Right lobe of liver (tissue), 6 donors: ENCODE measurements at regions not wholly inside any gene's neighbourhood (a gene's known extent, or its start where the extent isn't known, plus 50 kb on each side); places are given as distances from the start of the nearest gene placed in this dataset.

Experiments
- ATAC-seq, 4 donors: fragments of 200-7000 bp; cut with Tn5 transposase; one replicate each; pipeline ENCODE4 v1.9.1; 2020; ENCODE audit warnings: mild to moderate bottlenecking in 4 of 4, moderate library complexity in 4 of 4
- DNase-seq, 3 donors: peaks; one replicate each; pipeline ENCODE4 v3.0.0-alpha.2; 2020
- H3K27ac ChIP-seq, 3 donors: fragments of 200-600 bp; one replicate each; pipeline ENCODE4 v1.8.0; 2022
- H3K27me3 ChIP-seq, 2 donors: fragments of 200-600 bp; one replicate each; pipeline ENCODE4 v1.8.0; 2022
- H3K36me3 ChIP-seq, 4 donors: fragments of 200-600 bp; sonication (generic) in 1 of 4; one replicate each; pipeline versions ENCODE4 v1.5.1 to v1.8.0; 2017 to 2022; ENCODE audit warnings: control low read depth in 1 of 4
- H3K4me1 ChIP-seq, 4 donors: fragments of 200-600 bp; sonication (generic) in 1 of 4; one replicate each; pipeline versions ENCODE4 v1.5.1 to v1.8.0; 2017 to 2022; ENCODE audit warnings: control low read depth in 1 of 4
- H3K4me3 ChIP-seq, 3 donors: fragments of 200-600 bp; one replicate each; pipeline ENCODE4 v1.8.0; 2022
- H3K9me3 ChIP-seq, 4 donors: fragments of 200-600 bp; sonication (generic) in 1 of 4; one replicate each; pipeline versions ENCODE4 v1.5.1 to v1.8.0; 2017 to 2022; ENCODE audit warnings: control low read depth in 1 of 4
- CTCF ChIP-seq, 4 donors: fragments of 200-600 bp in 3 of 4; fragments of 450-650 bp in 1 of 4; IDR thresholded peaks; one replicate each; pipeline versions ENCODE4 v1.5.1 to v1.8.0; 2016 to 2022; ENCODE audit warnings: antibody characterized with exemption in 4 of 4, mild to moderate bottlenecking in 2 of 4
- POLR2A ChIP-seq: fragments of 450-650 bp; IDR thresholded peaks from one replicate; pipeline ENCODE4 v1.6.1; 2017; ENCODE audit warnings: antibody characterized with exemption, mild to moderate bottlenecking
- WGBS: methylation state at CpG from one replicate; pipeline ENCODE4 v1.1.6; 2018; ENCODE audit warnings: low coverage, low lambda C conversion rate; ENCODE audit not compliant: insufficient coverage; ENCODE audit errors: missing lambda C conversion rate; 5-methylcytosine and 5-hydroxymethylcytosine counted together
- intact Hi-C, 2 donors: fragments of 100-400 bp; cut with DNase I; formaldehyde crosslinking; loops; one replicate each; pipeline versions ENCODE4 v1.11.2 to v1.14.1; 2022
- donor health status: DM: no; HTN: yes; CAD: no.
- donor health status: DM: no; HTN: no; CAD: no.
- donor health status: DM: no; HTN: no; CAD: no.
- donor health status: DM: no; HTN: yes; CAD: no.
- donor health status: DM: no; HTN: yes; CAD: no.

GRCh38 chr1:38241594-38242334 is 195.2 kb upstream of the POU3F1 start:
- intact Hi-C loops, result no loop called here
- Histone ChIP-seq H3K4me3 (no peak overlapping the region), H3K27ac (no peak overlapping the region), H3K27me3 (no peaks in the 10 kb centered on the region), H3K4me1 (peaks cover 0 to 5% (median 3%) of the 10 kb centered on the region in 4 donors), H3K36me3 (no peaks in the 10 kb centered on the region), H3K9me3 (no peaks in the 10 kb centered on the region)
- 64% methylated on average over 3 of the region's 6 CpGs for WGBS
- ATAC-seq (no peak), DNase-seq (no peak)
- no peak for TF ChIP-seq POLR2A
- TF ChIP-seq CTCF (IDR thresholded peaks at IDR 0.05), result no peak

- Histone ChIP-seq H3K27ac (no peak overlapping the region), H3K36me3 (no peaks in the 10 kb centered on the region), H3K9me3 (no peaks in the 10 kb centered on the region), H3K4me3 (no peak overlapping the region), H3K4me1 (no peaks in the 10 kb centered on the region), H3K27me3 (no peaks in the 10 kb centered on the region)
- intact Hi-C loops, result no loop called here
- no peak for TF ChIP-seq CTCF (IDR thresholded peaks at IDR 0.05)
- TF ChIP-seq POLR2A, result no peak
- DNase-seq (no peak), ATAC-seq (no peak)
- 94% methylated on average over 2 of the region's 2 CpGs for WGBS
Observed at GRCh38 chr1:38240618-38241017, 194.0 kb upstream of the POU3F1 start.

GRCh38 chr1:38239258-38239835 is 192.8 kb upstream of the POU3F1 start:
- ATAC-seq, result no peak
- intact Hi-C loops, result no loop called here
- TF ChIP-seq CTCF (IDR thresholded peaks at IDR 0.05), result no peak
- no peak for TF ChIP-seq POLR2A
- H3K9me3 ChIP-seq, result no peaks in the 10 kb centered on the region
- H3K27me3 ChIP-seq, result no peaks in the 10 kb centered on the region
- H3K36me3 ChIP-seq, result no peaks in the 10 kb centered on the region
- WGBS, result 100% methylated on average over 1 of the region's 8 CpGs
- H3K4me1 ChIP-seq, result no peaks in the 10 kb centered on the region
- DNase-seq, result no peak
- no peak overlapping the region for H3K27ac ChIP-seq
- no peak overlapping the region for H3K4me3 ChIP-seq

- Histone ChIP-seq H3K36me3 (no peaks in the 10 kb centered on the region), H3K4me1 (no peaks in the 10 kb centered on the region), H3K9me3 (no peaks in the 10 kb centered on the region), H3K4me3 (no peak overlapping the region), H3K27me3 (no peaks in the 10 kb centered on the region), H3K27ac (no peak overlapping the region)
- intact Hi-C loops, result no loop called here
- WGBS, result 79% methylated on average over 4 of the region's 5 CpGs
- ATAC-seq (no peak), DNase-seq (no peak)
- TF ChIP-seq POLR2A (no peak), CTCF (IDR thresholded peaks at IDR 0.05) (no peak)
Observed at GRCh38 chr1:38238294-38238693, 191.7 kb upstream of the POU3F1 start.
